NT2/D1 (cell line): ENCODE measurements at regions not wholly inside any gene's neighbourhood (a gene's known extent, or its start where the extent isn't known, plus 50 kb on each side); places are given as distances from the start of the nearest gene placed in this dataset.
"Not testable (repeated sequence)": the region's sequence is repeated elsewhere in the genome, so short reads cannot be mapped to it uniquely, and the experiment has no call there.

Experiments
- DNase-seq: peaks from one replicate; pipeline ENCODE4 v3.0.0-alpha.2; 2011; ENCODE audit warnings: low read depth, low spot score
- H3K27me3 ChIP-seq: 2 replicates; pipeline ENCODE4 v1.6.0; 2011; ENCODE audit warnings: mild to moderate bottlenecking; ENCODE audit not compliant: insufficient read length, insufficient read depth
- H3K36me3 ChIP-seq: 2 replicates; pipeline ENCODE4 v1.6.1; 2011; ENCODE audit warnings: mild to moderate bottlenecking, low read length, mixed read lengths; ENCODE audit not compliant: insufficient read depth, insufficient read length
- H3K4me1 ChIP-seq: 2 replicates; pipeline ENCODE4 v1.5.1; 2011; ENCODE audit not compliant: insufficient read depth, insufficient read length
- H3K4me3 ChIP-seq: 2 replicates; pipeline ENCODE4 v1.5.1; 2011; ENCODE audit warnings: low read depth; ENCODE audit not compliant: insufficient read length
- H3K9ac ChIP-seq: 2 replicates; pipeline ENCODE4 v1.6.0; 2011; ENCODE audit warnings: low read depth; ENCODE audit not compliant: insufficient read length
- H3K9me3 ChIP-seq: 2 replicates; pipeline ENCODE4 v1.5.1; 2011; ENCODE audit warnings: mild to moderate bottlenecking, low read length; ENCODE audit not compliant: insufficient read depth
- SUZ12 ChIP-seq: IDR thresholded peaks from 2 replicates; pipeline ENCODE4 v1.6.1; 2011; ENCODE audit not compliant: insufficient read length, insufficient read depth; ENCODE audit errors: extremely low read depth
- YY1 ChIP-seq: IDR thresholded peaks from 2 replicates; pipeline ENCODE4 v1.6.1; 2011; ENCODE audit not compliant: insufficient read length, insufficient read depth
- ZNF274 ChIP-seq: IDR thresholded peaks from 2 replicates; pipeline ENCODE4 v1.6.1; 2011; ENCODE audit warnings: mild to moderate bottlenecking, low read depth, low read length

- no peak for TF ChIP-seq SUZ12
- no peak for TF ChIP-seq YY1
- no peak for TF ChIP-seq ZNF274
- Histone ChIP-seq H3K4me1 (no peaks in the 10 kb centered on the region), H3K4me3 (no peak overlapping the region), H3K9ac (no peak overlapping the region), H3K36me3 (no peaks in the 10 kb centered on the region), H3K9me3 (no peaks in the 10 kb centered on the region), H3K27me3 (no peaks in the 10 kb centered on the region)
- no peak for DNase-seq
These were observed 63.3 kb downstream of the POU4F1 start for GRCh38 chr13:78540058-78540457.

GRCh38 chr13:78526044-78526443 lies 77.3 kb downstream of the POU4F1 start:
- not testable (repeated sequence) for H3K4me1 ChIP-seq, H3K4me3 ChIP-seq, H3K9ac ChIP-seq, H3K9me3 ChIP-seq, DNase-seq, H3K27me3 ChIP-seq, H3K36me3 ChIP-seq

GRCh38 chr13:78524936-78525335 lies 78.4 kb downstream of the POU4F1 start:
- Histone ChIP-seq H3K9ac (no peak overlapping the region), H3K9me3 (peaks cover 3% of the 10 kb centered on the region; the same call in 1 of the 2 replicates), H3K36me3 (no peaks in the 10 kb centered on the region), H3K4me1 (no peaks in the 10 kb centered on the region), H3K4me3 (no peak overlapping the region), H3K27me3 (no peaks in the 10 kb centered on the region)
- no peak for DNase-seq
- TF ChIP-seq ZNF274: no peak
- TF ChIP-seq SUZ12: no peak
- no peak for TF ChIP-seq YY1

GRCh38 chr13:78521091-78521490 lies 82.3 kb downstream of the POU4F1 start:
- DNase-seq: no peak
- H3K9ac ChIP-seq: no peak overlapping the region
- peaks cover 9% of the 10 kb centered on the region; the same call in 1 of the 2 replicates for H3K9me3 ChIP-seq
- no peak overlapping the region for H3K4me3 ChIP-seq
- H3K27me3 ChIP-seq: no peaks in the 10 kb centered on the region
- TF ChIP-seq ZNF274 (no peak), SUZ12 (no peak), YY1 (no peak)
- no peaks in the 10 kb centered on the region for H3K4me1 ChIP-seq
- H3K36me3 ChIP-seq: no peaks in the 10 kb centered on the region

- Histone ChIP-seq H3K9me3 (peaks cover 6% of the 10 kb centered on the region; the same call in 1 of the 2 replicates), H3K36me3 (no peaks in the 10 kb centered on the region), H3K4me1 (no peaks in the 10 kb centered on the region), H3K27me3 (no peaks in the 10 kb centered on the region), H3K4me3 (no peak overlapping the region), H3K9ac (no peak overlapping the region)
- no peak for DNase-seq
- TF ChIP-seq YY1 (no peak), SUZ12 (no peak), ZNF274 (no peak)
These were observed 82.9 kb downstream of the POU4F1 start for GRCh38 chr13:78520425-78520824.

GRCh38 chr13:78518482-78518881 lies 84.9 kb downstream of the POU4F1 start:
- not testable (repeated sequence) for DNase-seq, H3K9ac ChIP-seq, H3K4me3 ChIP-seq, H3K4me1 ChIP-seq, H3K36me3 ChIP-seq, H3K27me3 ChIP-seq, H3K9me3 ChIP-seq

GRCh38 chr13:78499802-78500201 lies 103.5 kb downstream of the POU4F1 start:
- TF ChIP-seq YY1 (no peak), ZNF274 (no peak), SUZ12 (no peak)
- no peak for DNase-seq

GRCh38 chr13:78497702-78498355 lies 105.5 kb downstream of the POU4F1 start:
- Histone ChIP-seq H3K4me1 (no peaks in the 10 kb centered on the region), H3K36me3 (no peaks in the 10 kb centered on the region), H3K27me3 (no peaks in the 10 kb centered on the region), H3K9ac (no peak overlapping the region), H3K4me3 (no peak overlapping the region), H3K9me3 (no peaks in the 10 kb centered on the region)
- DNase-seq: no peak
- TF ChIP-seq SUZ12: no peak
- TF ChIP-seq ZNF274: no peak
- no peak for TF ChIP-seq YY1

More at GRCh38 chr13:78499802-78500201, 103.5 kb downstream of the POU4F1 start:
- no peak overlapping the region for H3K9ac ChIP-seq
- H3K36me3 ChIP-seq: no peaks in the 10 kb centered on the region
- no peaks in the 10 kb centered on the region for H3K27me3 ChIP-seq
- H3K4me1 ChIP-seq: no peaks in the 10 kb centered on the region
- no peak overlapping the region for H3K4me3 ChIP-seq
- no peaks in the 10 kb centered on the region for H3K9me3 ChIP-seq
